Stimulated activated CD4-positive, alpha-beta T cell treated with anti-CD3 and anti-CD28 coated beads, Interleukin-12 subunit alpha, Interleukin-12 subunit beta, amount 100 ng/mL, for 24 hours (primary cell): ENCODE measurements at regions not wholly inside any gene's neighbourhood (a gene's known extent, or its start where the extent isn't known, plus 50 kb on each side); places are given as distances from the start of the nearest gene placed in this dataset.

Experiments
- DNase-seq, 2 experiments: peaks; one replicate each; pipeline ENCODE4 v3.0.0-alpha.2; 2020; ENCODE audit warnings: low read depth in 2 of 2

GRCh38 chr15:29556380-29556779 is 265.9 kb downstream of the TJP1 start:
- no peak for DNase-seq

DNA sequence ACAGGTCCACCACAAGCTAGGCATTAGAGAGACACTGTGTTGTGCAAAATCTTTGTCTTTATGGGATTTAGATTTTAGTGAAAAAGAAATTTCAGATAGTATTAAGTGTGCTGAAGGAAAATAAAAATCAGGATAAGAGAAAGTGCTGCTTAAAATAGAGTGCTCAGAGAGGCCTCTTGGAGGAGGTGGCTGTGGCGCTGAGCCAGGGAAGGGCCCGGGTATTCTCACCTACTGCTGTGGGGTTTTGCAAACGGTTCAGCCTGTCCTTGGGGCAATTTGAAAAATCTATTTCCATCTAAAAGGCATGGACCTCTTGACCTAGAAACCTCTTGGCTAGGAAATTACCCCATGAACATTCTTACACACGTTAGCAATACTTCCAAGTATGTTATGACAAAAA is 267.7 kb downstream of the TJP1 start:
- DNase-seq: no peak

GRCh38 chr15:29550834-29551465 is 271.3 kb downstream of the TJP1 start:
- DNase-seq: no peak

GRCh38 chr15:29548006-29548405 is 274.3 kb downstream of the TJP1 start:
- DNase-seq: no peak

DNA sequence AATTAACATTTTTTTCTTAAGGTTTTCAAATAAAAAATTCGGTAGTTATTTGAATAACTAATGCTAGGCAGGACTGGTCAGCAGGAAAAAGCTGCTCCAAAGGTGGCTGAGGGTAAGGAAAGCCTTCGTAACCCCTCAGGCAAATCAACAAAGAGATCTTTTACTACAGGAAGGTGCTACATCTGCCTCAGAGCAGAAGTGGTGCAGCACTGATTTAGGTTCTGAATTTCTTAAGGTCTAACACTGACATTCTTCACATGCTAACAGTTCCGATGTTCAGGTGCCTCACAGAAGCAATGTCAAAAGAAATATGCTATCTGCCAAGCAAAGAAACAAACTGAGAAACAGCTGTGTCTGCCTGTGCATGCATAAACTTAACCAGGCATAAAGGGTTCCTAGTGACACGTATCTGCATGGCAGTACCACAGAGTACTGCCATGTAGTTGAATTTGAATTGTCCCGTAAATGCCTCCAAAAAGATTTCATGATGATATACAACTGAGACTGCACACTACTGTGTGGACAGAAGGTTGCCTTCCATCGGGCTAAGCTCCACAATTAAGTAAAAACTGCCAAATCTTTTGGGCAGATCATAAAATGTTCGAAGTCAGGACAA is 275.0 kb upstream of the NSMCE3 start:
- no peak for DNase-seq

DNA sequence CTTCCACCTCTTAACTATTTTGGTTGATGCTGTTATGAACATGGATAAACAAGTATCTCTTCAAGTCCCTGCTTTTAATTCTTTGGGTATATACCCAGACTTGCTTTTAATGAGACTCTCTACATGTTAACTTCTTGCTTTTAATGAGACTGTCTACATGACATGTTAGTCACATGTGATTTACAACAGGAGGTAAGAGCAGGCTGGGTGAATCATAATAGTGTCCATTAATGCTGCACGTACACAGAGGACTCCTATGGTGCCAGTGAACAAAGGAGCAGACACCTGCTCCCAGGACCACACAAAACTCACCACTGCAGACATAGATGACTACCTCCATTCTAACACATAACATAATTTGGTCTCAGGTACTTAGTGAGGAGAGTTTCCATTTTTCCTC is 273.4 kb upstream of the NSMCE3 start:
- no peak for DNase-seq

GRCh38 chr15:29541309-29541708 is 271.7 kb upstream of the NSMCE3 start:
- DNase-seq: no peak

- DNase-seq: no peak
These were observed 270.9 kb upstream of the NSMCE3 start for GRCh38 chr15:29540479-29540878.

GRCh38 chr15:29539736-29540135 is 270.1 kb upstream of the NSMCE3 start:
- DNase-seq: no peak

DNA sequence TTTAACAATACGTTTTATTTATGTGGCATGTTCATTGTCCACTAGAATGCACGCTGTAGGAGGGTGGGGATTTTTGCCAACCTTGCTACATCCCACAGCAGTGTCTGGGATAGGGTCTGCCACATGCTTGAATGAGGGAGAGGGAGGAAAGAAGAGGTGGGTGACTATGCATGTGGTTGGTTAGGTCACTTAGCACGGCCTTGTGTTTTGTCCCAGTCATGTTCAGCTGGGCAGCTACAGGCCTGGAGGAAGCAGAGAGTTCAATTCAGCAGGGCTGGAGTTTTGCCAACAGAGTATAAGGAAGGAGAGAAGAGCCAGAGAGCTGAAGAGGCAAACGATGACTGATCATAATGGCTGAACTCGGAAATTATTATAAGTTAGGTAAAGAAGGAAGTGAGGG is 268.4 kb upstream of the NSMCE3 start:
- no peak for DNase-seq

GRCh38 chr15:29535952-29536351 is 266.3 kb upstream of the NSMCE3 start:
- DNase-seq: no peak

GRCh38 chr15:29534378-29534777 is 264.8 kb upstream of the NSMCE3 start:
- no peak for DNase-seq

GRCh38 chr15:29533647-29534046 is 264.0 kb upstream of the NSMCE3 start:
- no peak for DNase-seq

DNA sequence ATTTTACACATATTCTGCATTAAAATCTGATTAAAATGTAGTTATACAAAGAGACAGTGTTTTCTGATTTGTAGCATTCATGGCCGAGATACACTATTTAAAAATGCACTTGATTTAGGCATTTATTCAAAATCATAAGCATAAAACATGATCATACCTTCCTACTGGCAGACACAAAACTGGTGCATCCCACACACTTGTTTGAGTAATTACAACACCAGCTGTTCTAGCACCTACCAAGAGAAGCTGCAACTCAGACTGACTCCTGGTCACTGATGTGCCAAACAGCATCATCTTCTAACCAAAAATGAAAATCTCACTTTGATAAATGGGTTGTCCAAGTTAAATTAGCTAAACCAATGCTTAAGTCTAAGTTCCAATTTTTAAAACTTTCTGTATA is 262.7 kb upstream of the NSMCE3 start:
- no peak for DNase-seq

GRCh38 chr15:29530966-29531365 is 261.3 kb upstream of the NSMCE3 start:
- DNase-seq: no peak

DNA sequence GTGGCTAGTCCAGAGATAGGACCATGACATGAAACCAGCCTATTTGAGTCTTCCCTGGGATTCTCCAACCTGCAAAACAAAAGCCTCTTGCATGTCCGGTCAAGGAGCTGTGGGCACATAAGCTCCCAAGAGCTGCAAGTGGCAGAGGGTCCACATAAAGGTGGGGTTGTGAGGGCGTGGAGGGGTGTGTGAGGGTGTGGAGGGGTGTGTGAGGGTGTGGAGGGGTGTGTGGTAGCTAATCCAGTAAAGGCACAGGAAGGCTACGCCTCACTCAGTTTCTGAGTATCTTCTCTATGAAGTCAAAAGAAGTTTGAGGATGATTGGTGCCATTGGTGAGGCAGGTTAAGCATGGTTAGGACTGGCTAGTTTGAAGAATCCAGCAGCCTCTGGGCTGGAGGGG is 259.4 kb upstream of the NSMCE3 start:
- DNase-seq: no peak

GRCh38 chr15:29528276-29528675 is 258.7 kb upstream of the NSMCE3 start:
- DNase-seq: no peak

GRCh38 chr15:29526802-29527201 is 257.2 kb upstream of the NSMCE3 start:
- no peak for DNase-seq

- DNase-seq: no peak
These were observed 253.0 kb upstream of the NSMCE3 start for GRCh38 chr15:29522373-29523276.

- no peak for DNase-seq
These were observed 248.8 kb upstream of the NSMCE3 start for GRCh38 chr15:29518442-29518841.

- DNase-seq: no peak
These were observed 248.2 kb upstream of the NSMCE3 start for GRCh38 chr15:29517829-29518228.

DNA sequence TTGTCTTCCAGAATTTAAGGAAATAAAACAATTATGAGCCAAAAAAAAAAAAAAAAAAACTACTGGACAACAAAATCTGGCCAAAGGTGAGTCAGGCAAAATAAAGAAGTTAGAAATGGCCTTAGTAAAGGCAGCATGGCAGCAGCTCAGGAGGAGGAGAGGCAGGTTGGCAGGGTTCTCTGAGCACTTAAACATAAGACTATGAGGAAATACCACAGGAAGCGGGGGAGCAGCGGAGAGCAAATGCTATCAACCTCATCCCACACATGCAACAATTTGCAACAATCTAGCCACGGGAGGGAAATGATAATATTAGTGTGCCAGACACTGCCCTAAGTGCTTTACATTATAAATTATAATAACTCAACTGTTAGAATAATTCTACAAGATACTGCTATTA is 247.3 kb upstream of the NSMCE3 start:
- DNase-seq: no peak

DNA sequence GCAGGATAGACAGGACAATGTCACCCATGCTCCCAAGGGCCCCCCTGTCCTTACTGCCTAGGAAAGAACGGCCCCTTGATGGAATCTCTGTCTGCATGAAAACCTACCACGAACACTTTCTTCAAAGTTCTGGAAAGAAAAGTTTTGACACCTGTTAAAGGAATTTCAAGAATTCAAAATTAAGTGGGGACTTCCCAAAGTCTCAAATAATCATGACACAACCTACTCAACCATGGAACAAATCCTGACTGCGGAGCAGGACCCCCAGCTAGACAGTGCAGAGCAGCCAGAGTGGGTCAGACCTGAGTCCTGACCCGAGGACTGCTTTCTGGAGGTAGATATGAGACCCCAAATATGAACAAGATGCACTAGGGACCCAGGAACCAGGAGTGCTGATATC is 245.3 kb upstream of the NSMCE3 start:
- DNase-seq: no peak
